NCI-H69 (cell line): ENCODE measurements at regions not wholly inside any gene's neighbourhood (a gene's known extent, or its start where the extent isn't known, plus 50 kb on each side); places are given as distances from the start of the nearest gene placed in this dataset.

ENCODE experiments used
- DNase-seq: peaks from one replicate; lab custom pipeline; 2025; lab: John Stamatoyannopoulos, UW

GRCh38 chr13:37225414-37226070 lies 120.1 kb upstream of the CSNK1A1L start:
- DNase-seq = no peak

GRCh38 chr13:37216331-37216730 lies 110.9 kb upstream of the CSNK1A1L start:
- no peak for DNase-seq

GRCh38 chr13:37212826-37213225 lies 107.4 kb upstream of the CSNK1A1L start:
- no peak for DNase-seq

GRCh38 chr13:37211487-37211886 lies 106.0 kb upstream of the CSNK1A1L start:
- DNase-seq = peak; percentile 68

GRCh38 chr13:37209621-37210580 lies 104.4 kb upstream of the CSNK1A1L start:
- no peak for DNase-seq

GRCh38 chr13:37207691-37208451 lies 102.4 kb upstream of the CSNK1A1L start:
- no peak for DNase-seq

- DNase-seq = no peak
These were observed 96.8 kb upstream of the CSNK1A1L start for GRCh38 chr13:37202264-37202663.

- no peak for DNase-seq
These were observed 95.6 kb upstream of the CSNK1A1L start for GRCh38 chr13:37201081-37201480.

- DNase-seq = peak; percentile 42
These were observed 93.2 kb upstream of the CSNK1A1L start for GRCh38 chr13:37198629-37199028.

- no peak for DNase-seq
These were observed 90.2 kb upstream of the CSNK1A1L start for GRCh38 chr13:37195621-37196020.

GRCh38 chr13:37194428-37194861 lies 89.0 kb upstream of the CSNK1A1L start:
- peak; percentile 76 for DNase-seq

- DNase-seq = no peak
These were observed 87.5 kb upstream of the CSNK1A1L start for GRCh38 chr13:37192956-37193355.

- DNase-seq = no peak
These were observed 82.2 kb upstream of the CSNK1A1L start for GRCh38 chr13:37187621-37188020.

GRCh38 chr13:37187105-37187504 lies 81.6 kb upstream of the CSNK1A1L start:
- DNase-seq = no peak

GRCh38 chr13:37181620-37182019 lies 76.2 kb upstream of the CSNK1A1L start:
- DNase-seq = no peak

- DNase-seq = no peak
These were observed 74.2 kb upstream of the CSNK1A1L start for GRCh38 chr13:37179645-37180044.

GRCh38 chr13:37177125-37177524 lies 71.7 kb upstream of the CSNK1A1L start:
- DNase-seq = no peak

GRCh38 chr13:37175996-37176395 lies 70.5 kb upstream of the CSNK1A1L start:
- DNase-seq = no peak

GRCh38 chr13:37173214-37173613 lies 67.8 kb upstream of the CSNK1A1L start:
- no peak for DNase-seq

GRCh38 chr13:37172226-37172625 lies 66.8 kb upstream of the CSNK1A1L start:
- DNase-seq = peak; percentile 60

- peak; percentile 73 for DNase-seq
These were observed 63.5 kb upstream of the CSNK1A1L start for GRCh38 chr13:37168926-37169325.

GRCh38 chr13:37168151-37168550 lies 62.7 kb upstream of the CSNK1A1L start:
- no peak for DNase-seq
